ENCODE measurements at regions not wholly inside any gene's neighbourhood (a gene's known extent, or its start where the extent isn't known, plus 50 kb on each side); places are given as distances from the start of the nearest gene placed in this dataset.
"Not testable (repeated sequence)": the region's sequence is repeated elsewhere in the genome, so short reads cannot be mapped to it uniquely, and the experiment has no call there.

GRCh38 chr6:68200929-68201328 is 434.2 kb upstream of the ADGRB3 start:
- no peak overlapping the region for H3K4me3 ChIP-seq (replicated peaks; ENCODE audit: low read depth, low read length)
- no peak for DNase-seq (ENCODE audit: low read depth)
- TF ChIP-seq, protein P1, sequence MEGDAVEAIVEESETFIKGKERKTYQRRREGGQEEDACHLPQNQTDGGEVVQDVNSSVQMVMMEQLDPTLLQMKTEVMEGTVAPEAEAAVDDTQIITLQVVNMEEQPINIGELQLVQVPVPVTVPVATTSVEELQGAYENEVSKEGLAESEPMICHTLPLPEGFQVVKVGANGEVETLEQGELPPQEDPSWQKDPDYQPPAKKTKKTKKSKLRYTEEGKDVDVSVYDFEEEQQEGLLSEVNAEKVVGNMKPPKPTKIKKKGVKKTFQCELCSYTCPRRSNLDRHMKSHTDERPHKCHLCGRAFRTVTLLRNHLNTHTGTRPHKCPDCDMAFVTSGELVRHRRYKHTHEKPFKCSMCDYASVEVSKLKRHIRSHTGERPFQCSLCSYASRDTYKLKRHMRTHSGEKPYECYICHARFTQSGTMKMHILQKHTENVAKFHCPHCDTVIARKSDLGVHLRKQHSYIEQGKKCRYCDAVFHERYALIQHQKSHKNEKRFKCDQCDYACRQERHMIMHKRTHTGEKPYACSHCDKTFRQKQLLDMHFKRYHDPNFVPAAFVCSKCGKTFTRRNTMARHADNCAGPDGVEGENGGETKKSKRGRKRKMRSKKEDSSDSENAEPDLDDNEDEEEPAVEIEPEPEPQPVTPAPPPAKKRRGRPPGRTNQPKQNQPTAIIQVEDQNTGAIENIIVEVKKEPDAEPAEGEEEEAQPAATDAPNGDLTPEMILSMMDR (IDR thresholded peaks at IDR 0.05; ENCODE audit: low read length, missing control alignments) = no peak

DNA sequence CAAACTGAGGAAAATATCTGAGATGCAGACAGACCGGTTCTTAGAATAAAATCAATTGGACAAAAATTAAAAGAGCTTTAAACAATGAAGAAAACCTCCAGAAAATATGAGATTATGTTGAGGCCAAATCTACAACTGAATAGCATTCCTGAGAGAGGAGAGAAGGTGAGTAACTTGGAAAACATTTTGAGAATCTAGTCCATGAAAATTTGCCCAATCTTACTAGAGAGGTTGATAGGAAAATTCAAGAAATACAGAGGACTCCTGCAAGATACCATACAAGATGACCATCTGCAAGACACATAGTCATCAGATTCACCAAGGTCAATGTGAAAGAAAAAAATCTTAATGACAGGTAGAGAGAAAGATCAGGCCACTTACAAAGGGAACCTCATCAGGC is 437.7 kb upstream of the ADGRB3 start:
- DNase-seq (ENCODE audit: low read depth) = peak; percentile 17
- H3K4me3 ChIP-seq (replicated peaks; ENCODE audit: low read depth, low read length) = no peak overlapping the region
- TF ChIP-seq, protein P1 (IDR thresholded peaks at IDR 0.05; ENCODE audit: low read length, missing control alignments) = no peak

GRCh38 chr6:68196645-68197044 is 438.4 kb upstream of the ADGRB3 start:
- TF ChIP-seq, protein P1 (IDR thresholded peaks at IDR 0.05; ENCODE audit: low read length, missing control alignments) = peak; percentile 13
- peak; percentile 43 for DNase-seq (ENCODE audit: low read depth)
- no peak overlapping the region for H3K4me3 ChIP-seq (replicated peaks; ENCODE audit: low read depth, low read length)

- not testable (repeated sequence) for DNase-seq (ENCODE audit: low read depth); H3K4me3 ChIP-seq (replicated peaks; ENCODE audit: low read depth, low read length)
Observed at GRCh38 chr6:68195753-68196152, 439.3 kb upstream of the ADGRB3 start.

GRCh38 chr6:68194846-68195478 is 440.1 kb upstream of the ADGRB3 start:
- TF ChIP-seq, protein P1 (IDR thresholded peaks at IDR 0.05; ENCODE audit: low read length, missing control alignments) = no peak
- H3K4me3 ChIP-seq (replicated peaks; ENCODE audit: low read depth, low read length) = no peak overlapping the region
- DNase-seq (ENCODE audit: low read depth) = no peak

GRCh38 chr6:68192988-68193387 is 442.1 kb upstream of the ADGRB3 start:
- TF ChIP-seq, protein P1 (IDR thresholded peaks at IDR 0.05; ENCODE audit: low read length, missing control alignments) = no peak
- H3K4me3 ChIP-seq (replicated peaks; ENCODE audit: low read depth, low read length) = no peak overlapping the region
- no peak for DNase-seq (ENCODE audit: low read depth)

DNA sequence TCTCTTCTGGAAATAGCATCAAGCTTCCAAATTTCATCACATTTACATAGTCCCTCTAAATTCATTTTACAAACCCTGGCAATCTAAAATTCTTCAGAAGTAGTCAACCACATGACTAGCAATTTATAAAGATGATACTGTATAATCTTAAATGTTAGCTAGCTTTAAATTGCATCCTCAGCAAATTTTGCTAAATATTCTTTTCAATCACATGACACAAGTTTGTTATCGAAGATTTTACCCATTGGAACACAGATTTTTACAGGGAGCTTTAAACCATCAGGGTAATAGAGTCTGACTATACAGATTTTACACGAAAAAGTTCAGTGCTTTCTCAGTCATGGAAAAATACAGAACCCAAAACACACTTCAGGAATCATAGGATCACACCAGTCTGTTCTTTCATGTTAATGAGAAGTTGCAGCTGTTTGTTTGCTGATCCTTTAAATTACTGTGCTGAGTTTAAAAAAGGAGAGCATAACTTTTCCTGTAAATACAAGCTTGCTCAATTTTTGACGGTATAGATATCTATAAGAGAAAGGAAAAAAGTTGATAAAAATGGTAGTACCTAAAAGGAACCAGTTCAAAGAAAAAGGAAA is 445.8 kb upstream of the ADGRB3 start:
- no peak for DNase-seq (ENCODE audit: low read depth)
- no peak overlapping the region for H3K4me3 ChIP-seq (replicated peaks; ENCODE audit: low read depth, low read length)
- TF ChIP-seq, protein P1 (IDR thresholded peaks at IDR 0.05; ENCODE audit: low read length, missing control alignments) = no peak

Measured in fibroblast of pulmonary artery (primary cell).